ENCODE measurements at regions not wholly inside any gene's neighbourhood (a gene's known extent, or its start where the extent isn't known, plus 50 kb on each side); places are given as distances from the start of the nearest gene placed in this dataset.

- TF ChIP-seq CTCF (IDR thresholded peaks at IDR 0.05 in 2 of 3, conservative IDR thresholded peaks at IDR 0.05 in 1 of 3; ENCODE audit: borderline replicate concordance in 1 of 3, insufficient read depth in 1 of 3, low read depth in 2 of 3, low read length in 2 of 3) (no peak), SIN3A (IDR thresholded peaks at IDR 0.05; ENCODE audit: low read depth) (no peak)
These were observed 215.4 kb downstream of the OMA1 start for GRCh38 chr1:58331156-58331555.
